GM10248 (cell line): ENCODE measurements at regions not wholly inside any gene's neighbourhood (a gene's known extent, or its start where the extent isn't known, plus 50 kb on each side); places are given as distances from the start of the nearest gene placed in this dataset.

Source experiments
- CTCF ChIA-PET: fragments of 300-600 bp; sonication (Branson Sonifier 250); formaldehyde crosslinking; extraction: SDS; loops from one replicate; lab custom pipeline; 2021; ENCODE audit warnings: antibody characterized with exemption; lab: Yijun Ruan, JAX
- POLR2A ChIA-PET: fragments of 350-650 bp; sonication (Branson Sonifier 250); formaldehyde crosslinking; extraction: SDS; loops from one replicate; lab custom pipeline; 2020; ENCODE audit warnings: antibody characterized with exemption; lab: Yijun Ruan, JAX
- DNase-seq: peaks from one replicate; pipeline ENCODE4 v3.0.0; 2012; ENCODE audit errors: extremely low spot score
- CTCF ChIP-seq: IDR thresholded peaks from 2 replicates; pipeline ENCODE4 v1.5.1; 2012; ENCODE audit warnings: mild to moderate bottlenecking, low read depth; ENCODE audit errors: extremely low read depth, missing control alignments, control extremely low read depth

GRCh38 chr3:159451067-159451466 lies 537.6 kb upstream of the IL12A start:
- DNase-seq, result no peak
- CTCF ChIA-PET, result interaction anchor here (0.7 to 1.9 kb wide), 3 partner anchors 13 to 14 kb away, joined by 3 to 6 read pairs (median 5); no protein-coding TSS in a partner anchor
- TF ChIP-seq CTCF, result no peak
- POLR2A ChIA-PET, result no interaction called here

DNA sequence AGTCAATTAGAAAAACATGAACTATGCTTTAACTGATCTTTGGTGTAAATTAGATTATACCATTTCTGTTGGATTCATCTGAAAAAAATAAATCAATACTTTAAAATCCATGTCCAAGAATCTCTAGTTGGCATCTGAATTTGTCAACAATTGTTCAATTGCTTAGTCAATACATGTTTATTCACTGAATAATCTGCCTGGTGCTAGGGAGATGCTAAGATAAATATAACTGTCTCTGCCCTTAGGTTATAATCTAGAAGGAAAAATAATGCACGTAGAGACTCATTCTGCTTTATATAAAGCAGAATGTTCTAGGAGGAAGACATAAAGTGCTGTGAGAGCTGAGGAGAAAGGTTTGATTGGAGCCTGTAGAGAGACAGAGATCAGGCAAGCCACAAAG lies 537.2 kb upstream of the IL12A start:
- ChIA-PET POLR2A (no interaction called here), CTCF (interaction anchor here (1.9 kb wide), 1 partner anchor 13 kb away, joined by 5 read pairs; no protein-coding TSS in a partner anchor)
- no peak for DNase-seq
- TF ChIP-seq CTCF, result no peak

- no peak for DNase-seq
- POLR2A ChIA-PET, result no interaction called here
- CTCF ChIA-PET, result no interaction called here
- TF ChIP-seq CTCF, result no peak
Measured at GRCh38 chr3:159453036-159453435, 535.6 kb upstream of the IL12A start.

DNA sequence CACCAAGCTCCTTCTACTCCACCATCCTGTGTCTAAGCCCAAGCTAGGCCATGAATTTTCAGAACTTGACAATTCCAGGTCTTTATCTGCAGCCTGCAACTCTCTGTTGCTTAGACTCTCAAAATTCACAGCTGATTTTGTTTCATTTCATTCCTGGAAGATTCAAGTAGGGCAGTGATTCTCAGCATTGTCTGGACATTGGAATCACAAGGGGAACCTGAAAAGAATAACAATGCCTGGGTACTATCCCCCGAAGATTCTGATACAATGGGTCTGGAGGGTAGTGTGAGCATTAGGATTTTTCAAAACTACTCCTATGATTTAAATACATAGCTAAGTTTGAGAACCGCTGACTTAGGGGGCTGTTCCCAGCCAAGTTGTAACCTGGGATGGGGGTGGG lies 534.7 kb upstream of the IL12A start:
- DNase-seq, result no peak
- TF ChIP-seq CTCF, result no peak
- ChIA-PET POLR2A (no interaction called here), CTCF (interaction anchor here (0.9 kb wide), 1 partner anchor 16 kb away, joined by 3 read pairs; no protein-coding TSS in a partner anchor)

DNA sequence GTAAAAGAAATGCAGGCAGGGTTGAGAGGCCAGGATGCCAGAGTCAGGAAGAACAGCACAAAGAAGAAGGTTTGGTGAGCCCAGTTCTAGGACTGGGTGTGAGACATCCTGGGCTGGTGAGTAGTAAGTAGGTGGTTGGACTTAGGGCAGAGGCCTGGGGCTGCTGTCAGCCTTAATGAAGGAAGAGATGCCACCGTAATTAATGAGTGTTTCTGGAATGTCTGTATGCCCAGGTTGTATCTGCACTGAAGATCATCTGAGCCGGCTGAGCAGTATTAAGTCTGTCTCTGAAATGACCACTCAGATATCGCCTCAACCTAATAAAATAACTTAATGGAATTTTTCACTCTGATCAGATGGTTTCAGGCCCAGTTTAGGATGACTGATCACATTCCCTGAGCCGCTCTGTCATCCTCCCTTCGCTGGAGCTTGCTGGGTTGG lies 532.9 kb upstream of the IL12A start:
- no peak for TF ChIP-seq CTCF
- ChIA-PET CTCF (no interaction called here), POLR2A (no interaction called here)
- no peak for DNase-seq

DNA sequence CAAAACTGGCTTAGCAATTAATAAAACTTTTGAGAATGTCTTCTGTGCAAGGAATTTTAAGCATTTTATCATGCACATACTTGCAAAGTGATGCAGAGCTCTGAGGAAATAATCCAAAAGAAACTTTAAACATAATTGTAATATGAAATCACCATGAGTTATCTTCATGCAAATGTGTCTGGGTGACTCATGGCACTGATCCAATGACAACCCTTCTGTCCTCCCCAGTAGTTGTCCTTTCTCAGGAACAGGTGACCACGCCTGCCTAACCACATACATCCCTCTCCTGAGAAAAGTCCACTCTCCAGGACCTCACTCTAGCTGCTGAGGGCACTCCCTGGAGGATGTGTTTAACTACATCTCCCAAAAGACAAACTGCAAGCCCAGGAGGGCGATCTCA lies 530.6 kb upstream of the IL12A start:
- POLR2A ChIA-PET, result no interaction called here
- no peak for TF ChIP-seq CTCF
- no peak for DNase-seq
- CTCF ChIA-PET, result no interaction called here

DNA sequence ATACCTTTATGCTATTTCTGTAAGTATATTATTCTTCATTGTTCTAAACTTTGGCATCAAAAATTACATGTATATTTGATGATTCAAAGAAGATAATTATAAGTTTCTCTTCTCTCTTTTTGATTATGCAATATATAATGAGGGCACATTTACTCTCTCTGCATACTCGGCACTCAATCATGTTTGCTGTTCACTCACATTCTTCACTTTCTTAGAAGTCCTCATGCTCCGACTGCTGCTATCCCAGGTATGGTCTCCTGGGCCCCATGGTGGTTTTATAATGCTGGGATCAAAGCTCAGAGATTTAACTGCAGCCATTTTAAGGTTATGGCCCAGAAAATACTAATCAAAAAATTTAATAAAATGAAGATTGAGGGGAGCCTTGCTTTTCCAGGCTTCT lies 529.7 kb upstream of the IL12A start:
- TF ChIP-seq CTCF, result no peak
- ChIA-PET CTCF (interaction anchor here (0.8 kb wide), 1 partner anchor 21 kb away, joined by 3 read pairs; no protein-coding TSS in a partner anchor), POLR2A (no interaction called here)
- no peak for DNase-seq
